ENCODE measurements at regions not wholly inside any gene's neighbourhood (a gene's known extent, or its start where the extent isn't known, plus 50 kb on each side); places are given as distances from the start of the nearest gene placed in this dataset.

DNA sequence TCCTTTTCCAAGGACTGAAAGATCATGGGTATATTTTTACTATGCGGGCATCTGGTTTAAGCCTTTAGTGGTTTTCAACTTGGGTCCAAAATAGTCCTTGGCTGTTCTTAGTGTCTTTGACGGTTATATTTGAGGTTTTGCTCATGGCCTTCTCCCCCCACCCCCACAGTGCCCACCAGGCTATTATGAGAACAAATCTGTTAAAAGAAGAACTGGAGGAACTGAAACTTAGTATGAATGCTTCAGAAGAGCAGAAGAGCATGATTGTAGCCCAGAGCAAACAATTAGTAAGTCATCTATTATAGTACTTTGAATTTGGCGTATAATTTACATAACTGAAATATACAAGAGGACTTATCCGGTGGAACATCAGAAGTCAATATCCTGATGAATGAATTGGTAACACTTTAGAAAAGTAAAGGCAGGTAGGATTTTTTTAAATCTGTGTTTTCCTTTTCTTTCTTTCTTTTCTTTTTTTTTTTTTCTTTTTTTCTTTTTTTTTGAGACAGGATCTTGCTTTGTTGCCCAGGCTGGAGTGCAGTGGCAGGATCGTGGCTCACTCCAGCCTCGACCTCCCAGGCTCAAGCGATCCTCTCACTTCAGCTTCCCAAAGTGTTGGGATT, 71.8 kb upstream of the BCAT1 start:
- no peak for DNase-seq
- Histone ChIP-seq H3K27ac (no peak overlapping the region), H3K36me3 (replicated peaks in 1 of 2) (no peaks in the 10 kb centered on the region), H3K4me1 (replicated peaks in 1 of 2) (no peaks in the 10 kb centered on the region), H3K9me3 (replicated peaks in 1 of 3) (no peaks in the 10 kb centered on the region), H3K4me3 (no peak overlapping the region), H3K27me3 (no peaks in the 10 kb centered on the region)
- 72 to 84% (median 80%) methylated on average over 7 of the region's 7 CpGs for WGBS, 4 donors
- TF ChIP-seq, protein P1, sequence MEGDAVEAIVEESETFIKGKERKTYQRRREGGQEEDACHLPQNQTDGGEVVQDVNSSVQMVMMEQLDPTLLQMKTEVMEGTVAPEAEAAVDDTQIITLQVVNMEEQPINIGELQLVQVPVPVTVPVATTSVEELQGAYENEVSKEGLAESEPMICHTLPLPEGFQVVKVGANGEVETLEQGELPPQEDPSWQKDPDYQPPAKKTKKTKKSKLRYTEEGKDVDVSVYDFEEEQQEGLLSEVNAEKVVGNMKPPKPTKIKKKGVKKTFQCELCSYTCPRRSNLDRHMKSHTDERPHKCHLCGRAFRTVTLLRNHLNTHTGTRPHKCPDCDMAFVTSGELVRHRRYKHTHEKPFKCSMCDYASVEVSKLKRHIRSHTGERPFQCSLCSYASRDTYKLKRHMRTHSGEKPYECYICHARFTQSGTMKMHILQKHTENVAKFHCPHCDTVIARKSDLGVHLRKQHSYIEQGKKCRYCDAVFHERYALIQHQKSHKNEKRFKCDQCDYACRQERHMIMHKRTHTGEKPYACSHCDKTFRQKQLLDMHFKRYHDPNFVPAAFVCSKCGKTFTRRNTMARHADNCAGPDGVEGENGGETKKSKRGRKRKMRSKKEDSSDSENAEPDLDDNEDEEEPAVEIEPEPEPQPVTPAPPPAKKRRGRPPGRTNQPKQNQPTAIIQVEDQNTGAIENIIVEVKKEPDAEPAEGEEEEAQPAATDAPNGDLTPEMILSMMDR (IDR thresholded peaks at IDR 0.05) = no peak
- no peak for TF ChIP-seq POLR2A (IDR thresholded peaks at IDR 0.05)
- intact Hi-C loops (cut with DNase I) = no loop called here

DNA sequence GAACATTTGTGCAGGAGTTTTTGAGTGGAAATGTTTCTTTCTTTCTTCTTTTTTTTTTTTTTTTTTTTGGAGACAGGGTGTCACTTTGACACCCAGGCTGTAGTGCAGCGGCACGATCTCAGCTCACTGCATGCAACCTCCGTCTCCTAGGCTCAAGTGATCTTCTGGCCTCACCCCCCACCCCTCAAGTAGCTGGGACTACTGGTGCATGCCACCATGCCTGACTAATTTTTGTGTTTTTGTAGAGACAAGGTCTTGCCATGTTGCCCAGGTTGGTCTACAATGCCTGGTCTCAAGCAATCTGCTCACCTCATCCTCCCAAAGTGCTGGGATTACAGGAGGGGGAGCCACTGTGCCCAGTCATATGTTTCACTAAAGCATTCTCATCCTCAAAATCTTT, 69.2 kb upstream of the BCAT1 start:
- WGBS, 4 donors = 71 to 100% (median 75%) methylated on average over 2 to 3 of the region's 3 CpGs
- TF ChIP-seq, protein P1 (IDR thresholded peaks at IDR 0.05) = no peak
- TF ChIP-seq POLR2A (IDR thresholded peaks at IDR 0.05) = no peak

DNA sequence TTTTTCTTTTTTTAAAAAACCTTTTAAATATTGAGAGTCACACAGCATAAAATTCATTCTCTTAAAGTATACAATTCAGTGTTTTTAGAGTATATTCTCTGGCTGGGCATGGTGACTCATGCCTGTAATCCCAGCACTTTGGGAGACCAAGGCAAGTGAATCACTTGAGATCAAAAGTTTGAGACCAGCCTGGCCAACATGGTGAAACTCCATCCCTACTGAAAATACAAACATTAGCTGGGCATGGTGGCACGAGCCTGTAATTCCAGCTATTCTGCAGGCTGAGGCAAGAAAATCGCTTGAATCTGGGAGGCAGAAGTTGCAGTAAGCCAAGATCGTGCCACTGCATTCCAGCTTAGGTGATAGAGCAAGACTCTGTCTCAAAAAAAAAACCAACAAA, 68.4 kb upstream of the BCAT1 start:
- Histone ChIP-seq H3K4me3 (no peak overlapping the region), H3K27ac (no peak overlapping the region), H3K4me1 (replicated peaks in 1 of 2) (no peaks in the 10 kb centered on the region), H3K36me3 (replicated peaks in 1 of 2) (no peaks in the 10 kb centered on the region), H3K27me3 (no peaks in the 10 kb centered on the region), H3K9me3 (replicated peaks in 1 of 3) (no peaks in the 10 kb centered on the region)
- no peak for TF ChIP-seq POLR2A (IDR thresholded peaks at IDR 0.05)
- TF ChIP-seq, protein P1 (IDR thresholded peaks at IDR 0.05) = no peak
- no peak for DNase-seq
- intact Hi-C loops (cut with DNase I) = no loop called here
- 69 to 82% (median 76%) methylated on average over 3 of the region's 3 CpGs for WGBS, 4 donors

More for the DNA sequence above, 69.2 kb upstream of the BCAT1 start:
- Histone ChIP-seq H3K36me3 (replicated peaks in 1 of 2) (no peaks in the 10 kb centered on the region), H3K4me1 (replicated peaks in 1 of 2) (no peaks in the 10 kb centered on the region), H3K27ac (no peak overlapping the region), H3K27me3 (no peaks in the 10 kb centered on the region), H3K4me3 (no peak overlapping the region), H3K9me3 (replicated peaks in 1 of 3) (no peaks in the 10 kb centered on the region)
- no peak for DNase-seq
- intact Hi-C loops (cut with DNase I) = no loop called here

DNA sequence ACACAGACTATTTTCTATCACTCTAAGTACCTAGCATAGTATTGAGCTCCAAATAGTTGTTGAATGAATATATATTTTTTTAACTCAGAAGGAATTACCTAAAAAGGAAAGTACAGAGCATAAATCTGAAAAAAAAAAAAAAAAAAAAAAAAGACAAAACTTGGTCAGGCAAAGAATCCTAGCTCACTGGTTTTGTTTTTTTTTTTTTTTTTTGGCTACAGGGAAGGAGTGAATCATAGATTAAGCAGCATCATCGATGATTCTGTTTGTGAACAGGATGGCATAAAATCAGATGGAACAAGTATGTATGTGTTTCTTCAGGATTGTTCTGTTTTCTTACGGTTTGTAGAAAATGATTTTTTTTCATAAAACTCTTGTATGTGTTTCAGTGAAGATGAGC, 66.1 kb upstream of the BCAT1 start:
- no peak for TF ChIP-seq POLR2A (IDR thresholded peaks at IDR 0.05)
- TF ChIP-seq, protein P1 (IDR thresholded peaks at IDR 0.05) = no peak
- Histone ChIP-seq H3K27ac (no peak overlapping the region), H3K4me3 (no peak overlapping the region), H3K4me1 (replicated peaks in 1 of 2) (no peaks in the 10 kb centered on the region), H3K27me3 (no peaks in the 10 kb centered on the region), H3K9me3 (replicated peaks in 1 of 3) (no peaks in the 10 kb centered on the region), H3K36me3 (replicated peaks in 1 of 2) (no peaks in the 10 kb centered on the region)
- intact Hi-C loops (cut with DNase I) = no loop called here
- no peak for DNase-seq
- WGBS, 4 donors = 63 to 83% (median 66%) methylated on average over 2 of the region's 2 CpGs
